ENCODE measurements at regions not wholly inside any gene's neighbourhood (a gene's known extent, or its start where the extent isn't known, plus 50 kb on each side); places are given as distances from the start of the nearest gene placed in this dataset.

- intact Hi-C loops (cut with micrococcal nuclease), result no loop called here
Measured at GRCh38 chr6:147811913-147812629, 303.6 kb downstream of the SAMD5 start.

GRCh38 chr6:147817042-147817689 is 308.7 kb downstream of the SAMD5 start:
- intact Hi-C loops (cut with micrococcal nuclease), result no loop called here

DNA sequence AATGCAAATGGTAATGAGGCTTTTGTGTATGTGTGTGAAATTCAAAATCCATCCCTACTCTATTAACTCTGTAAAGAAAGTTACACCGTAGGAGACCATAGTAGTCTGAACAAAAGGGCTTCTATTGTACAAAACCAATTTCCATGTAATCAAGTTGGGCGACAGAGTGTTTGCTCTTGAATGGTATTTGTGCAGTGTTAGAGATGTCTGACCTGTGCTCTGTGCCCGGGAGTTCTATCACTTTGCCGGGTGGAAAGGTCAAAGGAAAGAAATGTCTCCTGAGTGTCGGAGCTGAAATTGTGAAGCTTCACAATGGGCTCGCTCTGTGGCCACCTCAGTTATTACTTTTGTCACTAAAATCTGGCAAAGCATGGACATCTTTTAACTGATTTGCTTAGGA is 312.0 kb downstream of the SAMD5 start:
- intact Hi-C loops (cut with micrococcal nuclease), result no loop called here

DNA sequence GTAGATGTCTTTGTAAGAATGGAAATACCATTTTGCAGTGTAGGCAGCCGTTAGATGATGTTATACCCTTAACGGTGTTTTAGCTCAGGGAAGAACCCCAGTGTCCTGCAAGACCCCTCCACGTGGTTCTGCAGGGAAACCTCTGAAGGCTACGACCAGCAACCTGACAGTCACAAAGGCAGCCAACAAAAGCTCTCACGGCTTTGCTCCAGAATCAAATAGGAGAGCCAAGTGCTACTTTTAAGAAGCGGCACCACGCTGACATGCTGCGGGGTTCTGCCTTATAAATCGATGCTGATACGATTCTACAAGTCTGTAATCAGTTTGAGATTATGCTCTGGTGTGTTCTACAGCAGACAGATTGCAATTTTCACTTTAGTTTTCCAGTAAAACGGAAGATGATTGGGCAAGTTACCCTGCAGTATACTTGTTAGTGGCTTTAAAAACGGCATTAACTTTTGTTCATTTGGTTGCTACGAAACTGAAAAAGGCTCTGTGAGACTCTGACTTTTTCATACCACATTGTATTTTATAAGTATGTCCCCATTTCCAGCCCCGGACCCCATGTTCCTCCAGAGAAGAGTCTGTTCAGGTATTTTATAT is 312.9 kb downstream of the SAMD5 start:
- intact Hi-C loops (cut with micrococcal nuclease), result no loop called here

- intact Hi-C loops (cut with micrococcal nuclease), result no loop called here
Measured at GRCh38 chr6:147823936-147824335, 315.4 kb downstream of the SAMD5 start.

- intact Hi-C loops (cut with micrococcal nuclease), result no loop called here
Measured at GRCh38 chr6:147825848-147826247, 317.4 kb downstream of the SAMD5 start.

DNA sequence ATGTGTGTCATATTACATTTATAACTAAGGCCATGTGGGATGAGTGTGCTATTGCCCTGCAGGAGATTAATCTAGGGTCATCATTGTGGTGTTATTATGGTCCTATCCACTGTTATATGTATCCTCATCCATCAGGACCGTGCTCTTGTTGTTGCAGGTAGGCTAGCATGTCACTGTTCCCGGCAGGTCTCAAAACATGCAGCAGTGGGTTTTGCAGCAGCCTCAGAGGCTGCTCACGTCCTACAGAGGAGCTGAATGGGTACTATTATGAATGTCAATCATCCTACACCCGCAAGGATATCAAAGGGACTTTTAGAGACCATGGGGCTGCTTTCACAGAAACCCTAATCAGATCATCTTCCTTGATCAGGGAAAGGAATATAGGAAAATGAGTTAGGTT is 318.2 kb downstream of the SAMD5 start:
- intact Hi-C loops (cut with micrococcal nuclease), result no loop called here

GRCh38 chr6:147829418-147829817 is 320.9 kb downstream of the SAMD5 start:
- intact Hi-C loops (cut with micrococcal nuclease), result no loop called here

DNA sequence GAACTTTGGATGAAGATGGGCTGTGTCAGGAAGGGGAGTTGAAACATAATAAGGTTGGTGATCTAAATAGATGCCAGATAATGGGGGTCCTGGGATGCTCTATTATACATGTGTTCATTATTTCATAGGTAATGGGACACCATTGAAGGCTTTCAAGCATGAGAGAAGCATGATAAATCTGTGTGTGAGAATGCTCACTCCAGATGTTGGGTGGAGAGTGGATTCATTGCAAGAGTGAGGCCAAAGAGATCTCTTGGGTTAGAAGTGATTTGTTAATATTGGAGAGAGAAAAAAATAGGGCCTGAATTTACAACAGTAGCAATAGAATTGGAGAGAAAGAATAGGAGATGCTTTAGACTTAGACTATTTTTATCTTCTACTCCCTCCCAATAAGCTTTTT is 321.3 kb downstream of the SAMD5 start:
- intact Hi-C loops (cut with micrococcal nuclease), result no loop called here

GRCh38 chr6:147831356-147831755 is 322.9 kb downstream of the SAMD5 start:
- intact Hi-C loops (cut with micrococcal nuclease), result no loop called here

GRCh38 chr6:147833607-147834006 is 325.1 kb downstream of the SAMD5 start:
- intact Hi-C loops (cut with micrococcal nuclease), result no loop called here

DNA sequence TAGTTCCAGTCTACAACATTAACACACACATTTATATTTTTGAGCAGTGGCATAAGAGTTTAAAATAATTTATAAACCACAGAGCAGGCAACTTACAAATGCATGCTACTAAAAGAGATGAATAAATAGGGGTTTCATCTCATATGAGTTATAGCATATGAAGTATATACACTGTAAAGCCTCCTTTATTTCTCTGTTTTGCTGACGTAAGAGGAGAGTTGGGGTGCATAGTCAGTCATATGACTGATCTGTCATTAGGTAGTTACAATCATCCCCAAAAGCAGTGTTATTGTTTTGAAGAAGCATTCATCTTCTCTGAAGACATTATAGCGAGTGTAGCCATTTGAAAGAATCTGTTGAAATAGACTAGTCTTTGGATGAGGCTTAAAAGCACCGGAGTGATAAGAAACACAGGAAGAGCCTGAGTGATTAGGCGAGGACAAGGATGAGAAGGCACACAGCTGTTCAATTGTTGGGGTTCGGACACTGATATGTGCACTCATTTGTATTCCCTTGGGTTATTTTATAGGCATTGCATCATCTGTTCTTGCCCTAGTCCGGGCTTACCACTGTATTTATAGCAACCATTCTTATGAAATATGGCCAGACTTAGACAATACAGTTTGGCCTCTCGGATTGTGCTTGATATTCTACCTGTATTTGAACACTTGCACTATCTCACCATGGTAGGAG is 325.7 kb downstream of the SAMD5 start:
- intact Hi-C loops (cut with micrococcal nuclease), result no loop called here

- intact Hi-C loops (cut with micrococcal nuclease), result no loop called here
Measured at GRCh38 chr6:147837540-147837939, 329.1 kb downstream of the SAMD5 start.

DNA sequence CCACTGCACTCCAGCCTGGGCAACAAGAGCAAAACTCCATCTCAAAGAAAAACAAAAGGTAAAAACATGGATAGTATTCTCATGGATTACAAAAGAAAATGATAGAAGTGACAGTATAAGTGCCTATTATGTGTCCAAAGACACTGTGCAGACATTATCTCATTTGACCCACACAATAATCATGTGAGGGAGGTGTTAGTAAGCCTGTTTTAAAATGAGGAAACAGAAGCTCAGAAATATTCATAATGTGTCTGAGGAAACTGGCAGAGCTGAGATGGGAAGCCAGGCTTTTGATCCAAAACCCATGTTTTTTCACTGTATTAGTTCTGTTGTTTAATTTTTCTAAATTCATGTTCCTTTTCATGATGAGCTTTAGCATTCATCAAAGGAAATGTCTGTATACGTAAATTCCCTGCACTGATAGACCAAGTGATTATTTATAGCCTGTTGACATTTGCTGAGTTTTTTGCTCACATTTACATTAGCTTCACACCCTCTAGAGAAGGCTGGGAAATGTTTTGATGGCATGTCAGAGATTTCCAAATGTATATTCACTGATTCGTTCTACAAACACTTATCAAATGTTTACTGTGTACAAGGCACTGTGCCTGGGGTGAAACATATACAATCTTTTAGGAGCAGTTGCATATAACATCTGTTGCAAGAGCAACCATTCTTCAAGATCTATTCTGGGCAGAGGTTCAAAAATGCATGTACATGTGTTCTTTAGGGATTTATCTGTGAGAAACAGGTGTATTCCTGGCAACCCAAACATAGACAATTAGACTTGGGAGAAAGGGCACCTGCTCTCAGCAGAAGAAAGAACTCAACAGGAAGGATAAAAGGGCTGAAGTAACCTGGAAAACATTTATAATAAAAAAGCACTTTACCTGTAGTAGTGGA is 331.5 kb downstream of the SAMD5 start:
- intact Hi-C loops (cut with micrococcal nuclease), result no loop called here

- intact Hi-C loops (cut with micrococcal nuclease), result no loop called here
Measured at GRCh38 chr6:147841547-147842148, 333.2 kb downstream of the SAMD5 start.

- intact Hi-C loops (cut with micrococcal nuclease), result no loop called here
Measured at GRCh38 chr6:147849401-147850330, 341.2 kb downstream of the SAMD5 start.

- intact Hi-C loops (cut with micrococcal nuclease), result no loop called here
Measured at GRCh38 chr6:147852772-147853171, 344.3 kb downstream of the SAMD5 start.

- intact Hi-C loops (cut with micrococcal nuclease), result no loop called here
Measured at GRCh38 chr6:147853574-147853973, 345.1 kb downstream of the SAMD5 start.

DNA sequence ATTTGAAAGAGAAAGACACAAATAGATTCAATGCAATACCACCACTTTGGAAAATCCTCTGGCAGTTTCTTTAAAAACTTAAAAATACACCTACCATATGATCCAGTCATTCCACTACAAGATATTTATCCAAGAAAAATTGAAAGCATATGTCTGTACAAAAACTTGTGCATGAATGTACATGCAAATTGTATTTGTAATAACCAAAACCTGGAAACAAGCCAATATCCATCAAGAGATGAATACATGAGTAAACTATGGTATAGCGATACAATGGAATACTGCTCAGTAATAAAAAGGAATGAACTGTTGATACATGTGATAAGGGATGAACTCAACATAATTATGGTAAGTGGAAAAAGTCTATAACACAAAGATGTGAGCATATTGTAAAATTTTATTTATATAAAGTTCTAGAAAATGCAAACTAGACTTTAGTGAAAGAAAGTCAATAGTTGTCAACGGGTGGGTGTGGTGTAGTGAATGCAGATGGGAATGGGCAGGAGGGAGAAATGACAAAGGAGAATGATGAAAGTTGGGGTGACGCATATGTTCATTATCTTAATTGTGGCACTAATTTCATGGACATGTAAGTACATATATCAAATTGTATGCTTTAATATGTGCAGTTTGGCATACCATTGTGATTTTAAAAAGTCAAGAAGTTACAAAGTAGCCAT is 347.5 kb downstream of the SAMD5 start:
- intact Hi-C loops (cut with micrococcal nuclease), result no loop called here
